ENCODE measurements at regions not wholly inside any gene's neighbourhood (a gene's known extent, or its start where the extent isn't known, plus 50 kb on each side); places are given as distances from the start of the nearest gene placed in this dataset.
"Not testable (repeated sequence)": the region's sequence is repeated elsewhere in the genome, so short reads cannot be mapped to it uniquely, and the experiment has no call there.

DNA sequence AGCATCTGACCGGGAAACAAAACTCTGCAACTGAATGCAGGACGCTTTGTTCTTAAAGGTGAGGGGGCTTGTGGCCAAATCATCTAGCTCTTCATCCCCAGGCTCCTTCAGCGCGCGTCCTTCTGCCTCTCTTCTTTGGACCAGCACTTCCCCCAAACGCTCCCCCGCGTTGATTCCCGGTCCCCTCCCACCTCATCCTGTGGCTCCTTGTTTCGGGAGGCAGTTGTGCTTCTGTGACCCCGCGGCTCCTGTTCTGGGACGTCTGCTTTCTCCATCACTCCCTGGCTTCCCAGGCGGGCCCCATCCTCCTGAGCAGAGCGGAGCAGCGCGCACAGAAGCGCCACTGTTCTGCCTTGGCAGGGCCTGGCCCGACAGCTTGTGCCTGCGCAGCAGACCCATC lies 109.7 kb upstream of the ZNG1E start:
- not testable (repeated sequence) for H3K36me3 ChIP-seq (ENCODE audit: insufficient read depth); H3K4me3 ChIP-seq (ENCODE audit: low read depth, low read length); H3K27ac ChIP-seq (ENCODE audit: low read depth); H3K4me1 ChIP-seq (ENCODE audit: insufficient read depth); DNase-seq (ENCODE audit: extremely low spot score)
- WGBS, result 54% methylated on average over 18 of the region's 20 CpGs

DNA sequence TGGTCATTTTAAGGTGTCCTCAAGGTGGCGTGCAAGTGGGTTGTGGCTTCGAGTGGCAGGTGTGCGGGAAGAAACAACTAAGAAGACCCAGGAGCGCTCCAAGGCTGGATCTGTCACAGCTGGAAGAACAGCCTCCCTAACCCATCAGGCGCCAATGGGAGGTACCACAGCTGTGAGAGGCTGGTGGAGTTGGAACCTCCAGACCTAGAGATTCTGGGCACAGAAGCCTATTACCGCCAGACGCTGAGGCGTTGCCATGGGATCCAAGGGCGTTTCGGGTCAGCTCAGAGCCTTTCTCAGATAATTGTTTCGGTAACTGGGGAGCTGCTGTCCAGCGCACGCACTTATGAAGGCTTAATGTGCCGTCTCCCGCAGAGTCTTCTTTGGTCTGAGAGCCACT lies 156.7 kb upstream of the ZNG1E start:
- H3K27ac ChIP-seq (ENCODE audit: low read depth); H3K4me3 ChIP-seq (ENCODE audit: low read depth, low read length); H3K36me3 ChIP-seq (ENCODE audit: insufficient read depth); DNase-seq (ENCODE audit: extremely low spot score); H3K4me1 ChIP-seq (ENCODE audit: insufficient read depth): not testable (repeated sequence)
- WGBS, result 74% methylated on average over 4 of the region's 15 CpGs

DNA sequence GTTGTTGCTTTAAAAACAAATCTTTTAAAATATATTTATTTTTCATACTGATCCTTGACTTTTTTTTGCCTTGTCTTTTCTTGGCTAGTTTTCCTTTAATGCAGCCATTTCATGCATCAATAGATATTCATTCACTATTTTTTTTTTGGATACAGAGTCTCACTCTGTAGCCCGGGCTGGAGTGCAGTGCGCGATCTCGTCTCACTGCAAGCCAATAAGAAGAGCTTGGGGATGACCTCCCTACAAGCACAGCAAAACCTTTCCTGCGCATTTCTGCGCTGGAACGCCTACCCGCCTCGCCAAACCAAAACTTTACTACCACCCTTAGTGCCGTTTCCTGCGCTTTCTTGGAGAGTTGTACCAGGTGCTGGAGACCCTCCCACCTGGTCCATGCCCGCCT lies 161.3 kb upstream of the ZNG1E start:
- not testable (repeated sequence) for H3K27ac ChIP-seq (ENCODE audit: low read depth); H3K36me3 ChIP-seq (ENCODE audit: insufficient read depth); H3K4me1 ChIP-seq (ENCODE audit: insufficient read depth); DNase-seq (ENCODE audit: extremely low spot score); H3K4me3 ChIP-seq (ENCODE audit: low read depth, low read length)
- WGBS, result 89% methylated on average over 12 of the region's 12 CpGs

DNA sequence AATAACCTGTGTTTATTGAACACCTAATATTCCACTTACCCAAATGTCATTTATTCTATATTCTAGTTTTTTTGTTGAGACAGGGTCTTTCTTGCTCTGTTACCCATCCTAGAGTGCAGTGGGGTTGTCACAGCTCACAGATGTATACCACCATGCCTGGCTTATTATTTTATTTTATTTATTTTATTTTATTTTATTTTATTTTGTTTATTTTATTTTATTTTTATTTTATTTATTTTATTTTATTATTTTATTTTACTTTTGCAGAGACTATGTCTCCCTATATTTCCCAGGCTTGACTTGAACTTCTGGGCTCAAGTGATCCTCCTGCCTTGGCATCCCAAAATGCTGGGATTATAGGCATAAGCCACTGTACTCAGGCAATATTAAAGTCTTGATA lies 167.8 kb upstream of the ZNG1E start:
- DNase-seq (ENCODE audit: extremely low spot score); H3K36me3 ChIP-seq (ENCODE audit: insufficient read depth); H3K27ac ChIP-seq (ENCODE audit: low read depth); H3K4me1 ChIP-seq (ENCODE audit: insufficient read depth); H3K4me3 ChIP-seq (ENCODE audit: low read depth, low read length): not testable (repeated sequence)

DNA sequence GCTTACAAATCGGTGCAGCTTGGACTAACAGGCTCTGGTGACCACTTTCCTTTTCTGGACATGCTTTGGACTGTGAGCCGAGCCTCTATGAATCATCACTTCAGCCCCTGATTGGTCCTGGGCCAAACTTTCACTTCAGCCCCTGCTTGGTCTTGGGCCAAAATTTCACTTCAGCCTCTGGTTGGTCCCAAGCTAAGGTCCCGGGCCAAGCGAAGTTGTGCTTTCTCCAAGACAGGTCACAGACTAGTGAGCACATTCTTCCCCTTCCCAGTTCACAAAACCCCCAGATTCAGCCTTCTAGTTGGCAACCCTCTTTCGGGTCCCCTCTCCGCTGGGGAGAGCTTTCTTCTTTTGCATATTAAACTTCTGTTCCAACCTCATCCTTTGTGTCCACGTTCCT lies 171.0 kb upstream of the ZNG1E start:
- not testable (repeated sequence) for DNase-seq (ENCODE audit: extremely low spot score); H3K36me3 ChIP-seq (ENCODE audit: insufficient read depth); H3K4me3 ChIP-seq (ENCODE audit: low read depth, low read length); H3K4me1 ChIP-seq (ENCODE audit: insufficient read depth); H3K27ac ChIP-seq (ENCODE audit: low read depth)
- WGBS, result 83% methylated on average over 5 of the region's 7 CpGs

DNA sequence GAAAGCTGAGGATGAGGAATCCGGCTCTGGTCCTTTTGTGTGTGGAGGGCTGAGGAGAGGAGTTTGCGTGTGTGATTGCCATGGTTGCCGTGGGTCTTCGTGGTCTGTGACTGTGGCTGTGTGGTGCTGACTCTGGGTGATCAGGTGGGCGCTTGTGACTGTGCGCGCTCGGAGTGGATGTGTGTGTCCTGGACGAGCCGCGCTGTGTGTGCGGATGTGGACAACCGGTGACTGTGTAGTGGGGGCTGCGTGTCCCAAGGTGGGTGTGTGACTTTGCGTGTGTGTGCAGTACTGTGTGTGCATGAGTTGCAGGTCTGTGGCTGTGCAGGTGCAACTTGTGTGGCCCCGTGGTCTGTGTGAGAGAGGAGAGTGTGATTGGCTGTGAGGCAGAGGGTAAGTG lies 172.0 kb upstream of the ZNG1E start:
- not testable (repeated sequence) for H3K27ac ChIP-seq (ENCODE audit: low read depth); H3K4me1 ChIP-seq (ENCODE audit: insufficient read depth); H3K4me3 ChIP-seq (ENCODE audit: low read depth, low read length); H3K36me3 ChIP-seq (ENCODE audit: insufficient read depth); DNase-seq (ENCODE audit: extremely low spot score)
- 92% methylated on average over 15 of the region's 16 CpGs for WGBS

DNA sequence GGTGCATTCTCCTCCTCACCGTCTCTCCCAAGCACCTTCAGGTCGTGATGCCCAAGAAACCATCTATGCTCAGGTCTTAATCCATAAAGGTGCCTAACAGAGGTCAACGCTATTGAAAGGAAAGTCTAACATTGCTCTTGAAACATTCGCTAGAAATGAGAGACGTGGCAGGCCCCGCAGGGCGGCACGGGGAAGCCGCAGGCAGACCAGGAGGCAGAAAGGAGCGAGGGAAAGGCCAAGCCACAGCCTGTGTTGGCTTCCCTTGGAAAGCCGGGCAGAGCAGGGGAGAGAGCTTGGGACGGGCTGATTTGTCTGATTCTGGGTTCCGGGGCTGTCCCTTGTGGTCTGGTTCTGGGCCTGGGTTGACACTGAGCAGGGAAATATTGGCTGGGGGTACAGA lies 192.8 kb upstream of the ZNG1E start:
- WGBS, result 82% methylated on average over 13 of the region's 13 CpGs
- H3K4me1 ChIP-seq (ENCODE audit: insufficient read depth); H3K4me3 ChIP-seq (ENCODE audit: low read depth, low read length); DNase-seq (ENCODE audit: extremely low spot score); H3K27ac ChIP-seq (ENCODE audit: low read depth); H3K36me3 ChIP-seq (ENCODE audit: insufficient read depth): not testable (repeated sequence)

DNA sequence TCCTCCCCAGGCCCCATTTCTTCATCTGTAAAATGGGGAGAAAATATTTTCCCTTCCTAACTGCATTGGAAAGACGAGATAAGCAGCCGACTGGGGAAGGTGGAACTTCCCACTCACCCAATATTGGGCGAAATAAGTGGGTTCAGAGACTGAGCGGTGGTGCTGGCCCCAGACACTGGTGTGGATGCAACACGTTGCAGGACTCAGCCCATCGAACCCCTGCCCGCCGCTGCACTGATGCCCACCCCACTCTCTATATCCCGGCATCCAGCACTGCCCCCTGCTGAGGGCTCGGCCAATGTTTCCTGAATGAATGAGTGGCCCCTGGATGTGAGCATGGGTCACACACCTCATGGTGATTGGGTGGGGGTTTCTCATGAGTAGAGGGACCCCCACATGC lies 194.4 kb upstream of the ZNG1E start:
- not testable (repeated sequence) for H3K27ac ChIP-seq (ENCODE audit: low read depth); H3K36me3 ChIP-seq (ENCODE audit: insufficient read depth); DNase-seq (ENCODE audit: extremely low spot score); H3K4me3 ChIP-seq (ENCODE audit: low read depth, low read length); H3K4me1 ChIP-seq (ENCODE audit: insufficient read depth)
- WGBS, result 83% methylated on average over 10 of the region's 10 CpGs

DNA sequence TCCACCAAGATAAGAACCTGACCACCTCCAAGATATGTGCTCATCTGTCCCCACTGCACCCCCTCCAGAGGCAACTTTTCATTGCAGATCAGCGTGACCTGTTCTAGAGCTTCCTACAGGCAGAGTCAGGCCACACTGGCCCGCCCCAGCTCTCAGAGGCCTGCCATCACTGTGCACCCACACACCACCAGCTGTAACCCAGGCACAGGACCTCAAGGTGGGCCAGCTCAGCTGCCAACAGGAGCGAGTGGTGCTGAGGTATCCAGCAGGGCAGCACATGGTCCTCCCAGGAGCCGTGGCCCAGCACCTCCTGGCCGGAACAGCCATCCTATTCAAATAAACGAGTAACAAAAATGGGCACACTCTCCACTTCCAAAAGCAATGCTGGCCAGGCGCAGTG lies 189.9 kb upstream of the FOXD4L5 start:
- H3K36me3 ChIP-seq (ENCODE audit: insufficient read depth); H3K4me3 ChIP-seq (ENCODE audit: low read depth, low read length); H3K4me1 ChIP-seq (ENCODE audit: insufficient read depth); H3K27ac ChIP-seq (ENCODE audit: low read depth); DNase-seq (ENCODE audit: extremely low spot score): not testable (repeated sequence)
- 80% methylated on average over 7 of the region's 7 CpGs for WGBS

DNA sequence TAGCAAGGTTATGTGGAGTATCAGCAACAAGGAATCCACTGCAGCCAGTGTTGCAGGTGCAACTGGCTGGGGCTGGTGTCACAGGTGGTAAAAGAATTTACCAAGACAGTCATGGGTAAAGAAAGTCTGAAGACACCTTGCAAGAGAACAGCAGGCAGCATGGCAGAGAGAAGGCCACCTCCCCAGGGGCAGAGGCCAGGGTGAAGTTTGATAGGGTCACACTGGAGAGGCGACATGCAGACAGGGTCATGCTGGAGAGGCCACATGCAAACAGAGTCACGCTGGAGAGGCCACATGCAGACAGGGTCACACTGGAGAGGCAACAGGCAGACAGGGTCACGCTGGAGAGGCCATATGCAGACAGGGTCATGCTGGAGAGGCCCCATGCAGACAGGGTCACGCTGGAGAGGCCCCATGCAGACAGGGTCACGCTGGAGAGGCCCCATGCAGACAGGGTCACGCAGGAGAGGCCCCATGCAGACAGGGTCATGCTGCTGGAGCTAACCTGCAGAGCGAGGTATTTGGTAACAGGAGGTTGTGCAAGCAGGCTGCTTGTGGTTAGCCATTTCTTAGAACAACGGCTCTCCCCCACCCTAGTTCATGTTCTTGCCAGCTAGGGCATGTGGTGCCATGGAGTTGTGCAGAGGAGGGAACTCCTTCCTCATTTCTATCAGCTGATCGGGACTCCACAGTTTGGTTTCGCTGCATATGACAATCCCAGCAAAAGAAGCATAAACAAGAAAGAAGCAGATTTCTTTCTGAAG lies 188.2 kb upstream of the FOXD4L5 start:
- DNase-seq (ENCODE audit: extremely low spot score); H3K27ac ChIP-seq (ENCODE audit: low read depth); H3K4me1 ChIP-seq (ENCODE audit: insufficient read depth); H3K4me3 ChIP-seq (ENCODE audit: low read depth, low read length); H3K36me3 ChIP-seq (ENCODE audit: insufficient read depth): not testable (repeated sequence)
- whole genome bisulfite sequencing, result 58% methylated on average over 10 of the region's 10 CpGs

DNA sequence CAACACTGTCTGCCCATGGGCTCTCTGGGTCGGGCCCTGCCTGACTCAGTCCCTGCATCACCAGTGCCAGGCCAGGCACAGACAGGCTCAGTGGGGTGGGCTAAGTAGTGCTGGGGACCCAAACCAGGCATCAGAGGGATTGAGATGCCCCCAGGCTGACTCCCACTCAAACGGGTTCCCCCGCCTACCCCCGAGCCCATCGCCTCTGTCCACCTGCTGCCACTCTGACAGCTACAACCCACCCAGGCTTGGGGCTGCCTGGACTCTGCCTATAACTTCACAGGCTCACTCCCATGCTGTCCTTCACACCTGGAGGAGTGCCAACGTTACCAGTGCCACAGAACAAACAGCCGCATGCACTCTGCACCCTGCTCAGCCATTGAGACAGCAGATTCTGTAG lies 186.1 kb upstream of the FOXD4L5 start:
- WGBS, result 85% methylated on average over 7 of the region's 7 CpGs

DNA sequence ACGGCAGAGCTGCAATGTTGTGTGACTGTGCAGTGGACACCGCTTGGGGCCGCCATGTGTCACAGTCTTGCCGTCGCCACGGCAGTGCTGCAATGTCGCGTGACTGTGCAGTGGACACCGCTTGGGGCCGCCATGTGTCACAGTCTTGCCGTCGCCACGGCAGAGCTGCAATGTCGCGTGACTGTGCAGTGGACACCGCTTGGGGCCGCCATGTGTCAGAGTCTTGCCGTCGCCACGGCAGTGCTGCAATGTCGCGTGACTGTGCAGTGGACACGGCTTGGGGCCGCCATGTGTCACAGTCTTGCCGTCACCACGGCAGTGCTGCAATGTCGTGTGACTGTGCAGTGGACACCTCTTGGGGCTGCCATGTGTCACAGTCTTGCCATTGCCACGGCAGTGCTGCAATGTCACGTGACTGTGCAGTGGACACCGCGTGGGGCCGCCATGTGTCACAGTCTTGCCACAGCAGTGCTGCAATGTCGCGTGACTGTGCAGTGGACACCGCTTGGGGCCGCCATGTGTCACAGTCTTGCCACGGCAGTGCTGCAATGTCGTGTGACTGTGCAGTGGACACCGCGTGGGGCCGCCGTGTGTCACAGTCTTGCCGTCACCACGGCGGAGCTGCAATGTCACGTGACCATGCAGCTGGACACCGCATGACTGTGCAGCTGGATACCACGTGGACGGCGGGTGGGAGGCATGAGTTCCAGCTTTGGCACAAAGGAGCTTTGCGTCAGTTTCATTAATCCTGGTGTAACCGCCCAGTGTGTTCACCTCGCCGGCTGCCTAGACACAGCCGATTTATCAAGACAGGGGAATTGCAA lies 182.1 kb upstream of the FOXD4L5 start:
- H3K27ac ChIP-seq (ENCODE audit: low read depth); DNase-seq (ENCODE audit: extremely low spot score); H3K4me1 ChIP-seq (ENCODE audit: insufficient read depth); H3K4me3 ChIP-seq (ENCODE audit: low read depth, low read length); H3K36me3 ChIP-seq (ENCODE audit: insufficient read depth): not testable (repeated sequence)
- WGBS, result 94% methylated on average over 54 of the region's 55 CpGs

More for the DNA sequence above, 186.1 kb upstream of the FOXD4L5 start:
- not testable (repeated sequence) for H3K27ac ChIP-seq (ENCODE audit: low read depth); H3K4me3 ChIP-seq (ENCODE audit: low read depth, low read length); H3K36me3 ChIP-seq (ENCODE audit: insufficient read depth); H3K4me1 ChIP-seq (ENCODE audit: insufficient read depth); DNase-seq (ENCODE audit: extremely low spot score)

DNA sequence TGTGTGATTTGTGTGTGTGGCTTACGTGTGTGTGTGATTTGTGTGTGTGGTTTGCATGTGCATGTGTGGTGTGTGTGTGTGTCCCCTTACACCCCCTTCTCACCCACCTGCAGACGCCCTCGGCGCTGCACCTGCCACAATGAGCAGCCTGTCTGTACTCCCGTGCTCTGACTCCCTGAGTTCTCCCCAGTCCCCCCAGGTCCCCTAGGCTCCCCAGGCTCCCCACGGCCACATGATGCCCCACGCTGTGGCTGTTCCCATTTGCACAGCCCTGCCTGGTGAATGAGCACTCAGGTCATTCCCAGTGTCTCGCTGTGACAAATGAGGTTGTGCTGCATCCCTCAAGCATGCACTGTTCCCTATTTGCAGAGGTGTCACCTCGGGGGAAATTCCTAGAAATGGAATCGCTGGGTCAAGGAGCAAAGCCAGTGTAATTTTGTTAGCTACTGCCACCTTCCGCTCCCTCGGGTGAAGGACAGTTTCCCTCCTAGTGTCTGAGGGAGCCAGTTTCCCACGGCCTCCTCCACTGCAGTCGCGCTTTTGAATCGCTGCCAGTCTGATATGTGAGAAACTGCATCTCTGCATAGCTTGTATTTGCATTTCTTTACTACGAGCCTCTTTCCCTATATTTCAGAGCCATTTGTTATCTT lies 180.4 kb upstream of the FOXD4L5 start:
- H3K4me3 ChIP-seq (ENCODE audit: low read depth, low read length); H3K36me3 ChIP-seq (ENCODE audit: insufficient read depth); DNase-seq (ENCODE audit: extremely low spot score); H3K4me1 ChIP-seq (ENCODE audit: insufficient read depth); H3K27ac ChIP-seq (ENCODE audit: low read depth): not testable (repeated sequence)
- WGBS, result 90% methylated on average over 17 of the region's 17 CpGs

DNA sequence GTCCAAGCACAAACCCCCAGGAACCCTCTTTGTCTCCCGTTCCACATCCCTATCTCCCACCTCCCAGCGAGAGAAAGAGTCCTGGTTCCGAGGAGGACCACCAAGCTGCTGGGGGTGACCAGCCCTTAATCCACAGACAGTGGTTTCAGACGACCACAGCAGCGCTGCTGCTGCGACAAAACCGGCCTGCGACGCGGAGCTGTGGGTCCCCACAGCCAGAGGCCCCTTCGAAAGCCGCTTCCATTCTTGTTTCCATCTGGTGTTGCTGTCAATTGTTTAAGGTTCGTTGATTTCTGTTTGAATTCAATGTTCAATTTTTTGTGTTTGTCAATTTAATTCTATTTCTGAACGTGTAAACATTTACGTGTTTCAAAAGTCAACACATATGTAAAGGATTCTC lies 177.5 kb upstream of the FOXD4L5 start:
- DNase-seq (ENCODE audit: extremely low spot score); H3K27ac ChIP-seq (ENCODE audit: low read depth); H3K4me1 ChIP-seq (ENCODE audit: insufficient read depth); H3K36me3 ChIP-seq (ENCODE audit: insufficient read depth); H3K4me3 ChIP-seq (ENCODE audit: low read depth, low read length): not testable (repeated sequence)
- WGBS, result 84% methylated on average over 15 of the region's 15 CpGs
